Neural cell (in vitro differentiated cells): ENCODE measurements at regions not wholly inside any gene's neighbourhood (a gene's known extent, or its start where the extent isn't known, plus 50 kb on each side); places are given as distances from the start of the nearest gene placed in this dataset.

ENCODE experiments used
- EZH2 ChIP-seq: fragments of 200-600, 300-800 bp; shearing (Covaris generic), sonication (generic); IDR thresholded peaks from 2 replicates; pipeline ENCODE4 v1.6.1; 2014; ENCODE audit warnings: antibody characterized with exemption, low read length, borderline replicate concordance, mild to moderate bottlenecking; ENCODE audit not compliant: insufficient read depth, poor library complexity, severe bottlenecking
- POLR2AphosphoS5 ChIP-seq: IDR thresholded peaks from 2 replicates; pipeline ENCODE4 v1.6.1; 2012
- TF ChIP-seq, protein P1 (sequence below): fragments of 450-650 bp; IDR thresholded peaks from 2 replicates; pipeline ENCODE4 v1.5.1; 2014; ENCODE audit warnings: antibody characterized with exemption, mild to moderate bottlenecking, moderate library complexity; ENCODE audit not compliant: poor library complexity, severe bottlenecking
- TF ChIP-seq, protein P2 (sequence below): IDR thresholded peaks from 2 replicates; pipeline ENCODE4 v1.6.1; 2012; ENCODE audit warnings: borderline replicate concordance

DNA sequence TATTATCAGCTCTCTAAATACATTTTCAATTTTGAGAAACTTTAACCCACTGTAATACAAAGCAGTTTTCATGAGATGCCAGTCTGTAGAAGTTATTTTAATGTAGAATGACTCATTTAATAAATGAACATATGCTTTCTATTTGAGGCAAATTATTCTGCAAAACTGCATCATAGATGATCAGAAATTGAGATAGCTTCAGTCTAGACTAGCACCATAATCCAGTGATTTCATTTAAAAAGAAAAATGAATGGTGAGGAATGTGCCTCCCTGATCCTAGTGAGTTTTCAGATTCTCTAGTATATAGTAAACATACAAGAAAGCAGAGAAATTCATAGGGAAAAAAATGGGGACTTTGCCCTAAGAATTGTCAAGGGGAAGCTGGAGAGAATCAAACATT is 66.1 kb downstream of the OR5AK2 start:
- TF ChIP-seq, protein P1, sequence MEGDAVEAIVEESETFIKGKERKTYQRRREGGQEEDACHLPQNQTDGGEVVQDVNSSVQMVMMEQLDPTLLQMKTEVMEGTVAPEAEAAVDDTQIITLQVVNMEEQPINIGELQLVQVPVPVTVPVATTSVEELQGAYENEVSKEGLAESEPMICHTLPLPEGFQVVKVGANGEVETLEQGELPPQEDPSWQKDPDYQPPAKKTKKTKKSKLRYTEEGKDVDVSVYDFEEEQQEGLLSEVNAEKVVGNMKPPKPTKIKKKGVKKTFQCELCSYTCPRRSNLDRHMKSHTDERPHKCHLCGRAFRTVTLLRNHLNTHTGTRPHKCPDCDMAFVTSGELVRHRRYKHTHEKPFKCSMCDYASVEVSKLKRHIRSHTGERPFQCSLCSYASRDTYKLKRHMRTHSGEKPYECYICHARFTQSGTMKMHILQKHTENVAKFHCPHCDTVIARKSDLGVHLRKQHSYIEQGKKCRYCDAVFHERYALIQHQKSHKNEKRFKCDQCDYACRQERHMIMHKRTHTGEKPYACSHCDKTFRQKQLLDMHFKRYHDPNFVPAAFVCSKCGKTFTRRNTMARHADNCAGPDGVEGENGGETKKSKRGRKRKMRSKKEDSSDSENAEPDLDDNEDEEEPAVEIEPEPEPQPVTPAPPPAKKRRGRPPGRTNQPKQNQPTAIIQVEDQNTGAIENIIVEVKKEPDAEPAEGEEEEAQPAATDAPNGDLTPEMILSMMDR, result no peak
- TF ChIP-seq POLR2AphosphoS5, result no peak
- TF ChIP-seq, protein P2, sequence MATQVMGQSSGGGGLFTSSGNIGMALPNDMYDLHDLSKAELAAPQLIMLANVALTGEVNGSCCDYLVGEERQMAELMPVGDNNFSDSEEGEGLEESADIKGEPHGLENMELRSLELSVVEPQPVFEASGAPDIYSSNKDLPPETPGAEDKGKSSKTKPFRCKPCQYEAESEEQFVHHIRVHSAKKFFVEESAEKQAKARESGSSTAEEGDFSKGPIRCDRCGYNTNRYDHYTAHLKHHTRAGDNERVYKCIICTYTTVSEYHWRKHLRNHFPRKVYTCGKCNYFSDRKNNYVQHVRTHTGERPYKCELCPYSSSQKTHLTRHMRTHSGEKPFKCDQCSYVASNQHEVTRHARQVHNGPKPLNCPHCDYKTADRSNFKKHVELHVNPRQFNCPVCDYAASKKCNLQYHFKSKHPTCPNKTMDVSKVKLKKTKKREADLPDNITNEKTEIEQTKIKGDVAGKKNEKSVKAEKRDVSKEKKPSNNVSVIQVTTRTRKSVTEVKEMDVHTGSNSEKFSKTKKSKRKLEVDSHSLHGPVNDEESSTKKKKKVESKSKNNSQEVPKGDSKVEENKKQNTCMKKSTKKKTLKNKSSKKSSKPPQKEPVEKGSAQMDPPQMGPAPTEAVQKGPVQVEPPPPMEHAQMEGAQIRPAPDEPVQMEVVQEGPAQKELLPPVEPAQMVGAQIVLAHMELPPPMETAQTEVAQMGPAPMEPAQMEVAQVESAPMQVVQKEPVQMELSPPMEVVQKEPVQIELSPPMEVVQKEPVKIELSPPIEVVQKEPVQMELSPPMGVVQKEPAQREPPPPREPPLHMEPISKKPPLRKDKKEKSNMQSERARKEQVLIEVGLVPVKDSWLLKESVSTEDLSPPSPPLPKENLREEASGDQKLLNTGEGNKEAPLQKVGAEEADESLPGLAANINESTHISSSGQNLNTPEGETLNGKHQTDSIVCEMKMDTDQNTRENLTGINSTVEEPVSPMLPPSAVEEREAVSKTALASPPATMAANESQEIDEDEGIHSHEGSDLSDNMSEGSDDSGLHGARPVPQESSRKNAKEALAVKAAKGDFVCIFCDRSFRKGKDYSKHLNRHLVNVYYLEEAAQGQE, result no peak
- no peak for TF ChIP-seq EZH2
